KBM-7 (cell line): ENCODE measurements at regions not wholly inside any gene's neighbourhood (a gene's known extent, or its start where the extent isn't known, plus 50 kb on each side); places are given as distances from the start of the nearest gene placed in this dataset.
"Not testable (repeated sequence)": the region's sequence is repeated elsewhere in the genome, so short reads cannot be mapped to it uniquely, and the experiment has no call there.

Experiments used
- DNase-seq: peaks from one replicate; pipeline ENCODE4 v3.0.0-alpha.2; 2015
- in situ Hi-C: fragments of 300-500 bp; cut with MboI; formaldehyde crosslinking; loops from 2 replicates; pipeline ENCODE4 v1.14.3; 2020; ENCODE audit warnings: low sequenced_read_pairs, low pct_unique_long_range_greater_than_20kb, mixed read lengths

DNA sequence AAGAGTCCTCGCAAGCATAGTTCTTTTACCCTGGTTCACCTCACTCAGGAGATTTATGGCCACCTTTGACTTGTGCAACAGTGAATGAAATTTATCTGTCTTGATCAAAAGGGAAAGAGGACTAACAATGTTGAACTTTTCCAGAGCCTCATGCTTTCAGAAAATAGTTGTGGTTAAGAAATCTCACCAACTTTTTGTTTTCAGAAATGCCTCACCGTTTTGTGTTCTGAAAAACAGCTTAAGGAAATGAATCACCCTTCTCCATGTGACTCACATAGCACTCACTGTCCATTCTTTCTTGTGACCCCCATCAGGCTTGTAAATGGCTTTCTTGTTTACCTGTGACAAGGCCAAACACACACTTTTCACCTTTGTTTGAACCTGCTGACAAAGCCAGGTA lies 148.6 kb upstream of the FAM3C start:
- in situ Hi-C loops = loop anchor here (25.0 kb wide), 1 partner anchor 182 kb away; no protein-coding TSS in a partner anchor
- no peak for DNase-seq

DNA sequence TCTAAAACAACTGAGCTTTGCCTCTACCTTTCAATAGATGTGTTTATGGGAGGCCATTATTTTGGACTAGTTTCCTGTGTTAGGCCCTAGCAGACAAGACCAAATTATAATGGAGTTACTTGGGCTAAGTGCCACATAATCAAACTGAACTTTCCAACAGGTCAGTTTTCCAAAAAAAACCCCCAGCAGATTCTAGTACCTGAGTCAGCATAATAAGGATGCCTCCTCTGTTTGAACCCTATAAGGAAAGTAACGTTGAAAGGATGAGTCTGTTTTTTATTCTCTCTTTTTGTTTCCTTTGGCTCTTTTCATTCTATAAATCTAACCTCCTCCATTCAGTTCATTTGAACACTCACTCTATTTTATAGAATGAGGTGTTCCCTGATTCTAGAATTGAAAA lies 148.1 kb upstream of the FAM3C start:
- DNase-seq = no peak
- in situ Hi-C loops = loop anchor here (25.0 kb wide), 1 partner anchor 182 kb away; no protein-coding TSS in a partner anchor

GRCh38 chr7:121541457-121541856 lies 145.3 kb upstream of the FAM3C start:
- in situ Hi-C loops = loop anchor here (25.0 kb wide), 1 partner anchor 179 kb away; no protein-coding TSS in a partner anchor
- no peak for DNase-seq

- in situ Hi-C loops = loop anchor here (25.0 kb wide), 1 partner anchor 178 kb away; no protein-coding TSS in a partner anchor
- DNase-seq = no peak
Measured at GRCh38 chr7:121540138-121540537, 144.0 kb upstream of the FAM3C start.

GRCh38 chr7:121537031-121537430 lies 140.9 kb upstream of the FAM3C start:
- in situ Hi-C loops = loop anchor here (25.0 kb wide), 1 partner anchor 175 kb away; no protein-coding TSS in a partner anchor
- no peak for DNase-seq

GRCh38 chr7:121531175-121532070 lies 135.3 kb upstream of the FAM3C start:
- no peak for DNase-seq
- in situ Hi-C loops = loop anchor here (25.0 kb wide), 1 partner anchor 169 kb away; no protein-coding TSS in a partner anchor

GRCh38 chr7:121530227-121531174 lies 134.4 kb upstream of the FAM3C start:
- peak; percentile 18 for DNase-seq
- in situ Hi-C loops = loop anchor here (25.0 kb wide), 1 partner anchor 168 kb away; no protein-coding TSS in a partner anchor

GRCh38 chr7:121529003-121529402 lies 132.9 kb upstream of the FAM3C start:
- in situ Hi-C loops = loop anchor here (25.0 kb wide), 1 partner anchor 167 kb away; no protein-coding TSS in a partner anchor
- no peak for DNase-seq

- in situ Hi-C loops = loop anchor here (25.0 kb wide), 1 partner anchor 164 kb away; no protein-coding TSS in a partner anchor
- not testable (repeated sequence) for DNase-seq
Measured at GRCh38 chr7:121526210-121526609, 130.1 kb upstream of the FAM3C start.

DNA sequence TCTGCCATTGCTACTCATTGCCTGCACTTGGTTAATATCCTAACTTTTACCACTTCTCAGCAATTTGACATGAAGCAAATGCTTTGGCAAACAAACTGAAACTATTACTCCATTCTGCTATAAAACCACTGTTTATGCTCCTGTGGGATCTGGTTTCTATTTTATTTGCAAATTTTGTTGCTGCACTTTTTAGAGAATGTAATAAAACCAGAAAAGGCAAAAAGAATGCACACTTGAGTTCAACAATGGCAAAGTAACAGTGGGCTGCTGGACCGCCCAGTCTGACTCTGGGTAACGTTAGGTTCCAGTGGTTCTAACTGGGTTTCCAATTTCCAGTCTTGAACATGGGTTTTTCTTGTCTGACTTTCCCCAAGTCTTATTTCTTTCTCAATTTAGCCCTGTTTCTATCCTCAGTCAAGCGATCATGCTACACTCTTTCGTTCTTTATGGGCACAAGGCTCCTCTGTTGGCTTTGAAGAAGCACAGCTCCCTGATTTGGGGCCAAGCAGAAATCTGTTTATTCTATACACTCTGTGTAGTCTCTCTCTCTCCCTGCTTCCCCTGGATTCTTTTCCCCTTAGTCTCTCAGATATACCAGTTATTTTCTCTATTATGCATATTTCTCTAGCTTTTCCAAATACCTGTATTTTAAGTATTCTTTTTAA lies 129.2 kb upstream of the FAM3C start:
- in situ Hi-C loops = loop anchor here (25.0 kb wide), 1 partner anchor 163 kb away; no protein-coding TSS in a partner anchor
- DNase-seq = no peak

DNA sequence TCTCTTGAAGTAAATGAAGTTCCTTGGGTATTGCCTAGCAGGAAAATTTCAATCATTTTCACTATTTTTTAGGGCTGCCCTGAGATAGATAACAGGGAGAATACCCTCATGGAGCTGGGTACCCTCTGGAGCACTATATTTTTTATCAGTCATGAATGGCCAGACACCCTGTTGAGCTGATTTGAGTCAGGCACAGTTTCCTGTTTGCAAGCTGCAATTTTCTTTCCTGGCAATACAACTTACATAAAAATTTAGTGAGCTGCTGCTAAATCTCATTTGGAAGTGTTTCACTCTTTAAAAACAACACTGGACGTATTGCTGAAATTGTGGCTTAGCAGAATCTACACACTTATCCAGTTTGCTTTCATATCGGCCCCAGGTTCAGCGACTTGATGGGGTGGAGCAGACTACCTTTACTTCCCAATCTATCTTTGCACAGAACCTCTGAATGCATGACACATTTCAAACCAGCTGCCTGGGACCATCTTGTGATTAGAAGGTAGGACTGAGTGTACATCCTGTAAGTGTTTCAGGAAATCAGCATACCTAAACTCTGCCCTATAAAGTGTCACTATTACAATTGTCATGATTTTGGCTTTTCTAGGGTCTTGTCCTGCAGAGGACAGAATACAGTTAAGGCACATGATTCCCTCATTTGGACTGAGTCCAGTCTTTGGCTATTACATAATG lies 125.7 kb upstream of the FAM3C start:
- DNase-seq = no peak

DNA sequence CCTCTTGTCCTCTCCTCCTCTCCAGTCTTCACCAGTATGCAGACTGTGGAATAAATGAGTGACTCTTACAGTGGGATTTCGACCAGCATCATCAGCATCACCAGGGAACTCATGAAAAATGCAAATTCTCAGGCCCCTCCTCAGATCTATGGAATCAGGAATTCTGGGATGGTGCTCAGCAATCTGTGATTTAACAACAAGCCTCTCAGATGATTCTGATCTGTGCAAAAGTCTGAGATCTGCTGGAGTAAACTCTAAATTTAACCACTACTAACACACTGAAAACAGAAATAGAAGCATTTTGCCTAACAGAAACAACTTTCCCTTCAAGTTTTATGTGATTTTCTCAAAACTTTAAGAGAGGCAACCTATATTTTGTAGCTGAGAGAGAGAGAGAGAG lies 124.8 kb upstream of the FAM3C start:
- in situ Hi-C loops = no loop called here
- DNase-seq = no peak

More for the DNA sequence above, 125.7 kb upstream of the FAM3C start:
- in situ Hi-C loops = no loop called here

- DNase-seq = no peak
- in situ Hi-C loops = no loop called here
Measured at GRCh38 chr7:121519548-121520521, 123.7 kb upstream of the FAM3C start.

- no peak for DNase-seq
- in situ Hi-C loops = no loop called here
Measured at GRCh38 chr7:121517591-121517990, 121.5 kb upstream of the FAM3C start.

GRCh38 chr7:121516821-121517220 lies 120.7 kb upstream of the FAM3C start:
- in situ Hi-C loops = no loop called here

DNA sequence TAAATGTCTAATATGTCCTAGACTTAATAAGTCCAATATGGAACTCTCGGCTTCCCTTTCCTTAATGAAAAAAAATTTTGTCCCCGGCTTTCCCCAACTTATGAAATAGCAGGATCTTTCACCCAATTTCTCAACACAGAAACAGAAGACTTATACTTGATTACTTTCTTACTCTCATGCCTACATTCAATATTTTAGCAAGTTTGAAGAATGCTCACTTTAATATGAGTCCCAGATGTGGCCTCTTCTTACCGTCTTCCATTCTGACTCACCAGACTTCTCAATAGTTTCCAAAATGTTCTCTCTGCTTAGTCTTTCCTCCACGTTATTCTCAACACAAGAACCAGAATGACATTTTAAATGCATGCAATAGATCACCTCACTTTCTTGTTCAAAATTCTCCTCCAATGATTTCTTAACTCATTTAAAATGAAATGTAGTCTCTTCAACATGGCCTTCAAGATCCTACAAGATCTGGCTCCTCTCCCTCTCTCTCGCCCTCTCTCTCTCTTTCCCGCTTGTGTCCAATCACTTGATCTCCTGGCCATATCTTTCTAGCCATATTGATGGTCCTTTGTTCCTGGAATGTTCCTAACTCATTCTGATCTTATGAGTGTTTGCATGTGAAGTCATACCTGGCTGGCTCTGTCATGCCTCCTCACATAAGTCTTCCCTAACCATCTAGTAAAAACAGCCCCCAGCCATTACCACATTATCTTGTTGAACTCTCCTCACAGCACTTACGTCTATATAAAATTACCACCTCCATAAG lies 119.7 kb upstream of the FAM3C start:
- no peak for DNase-seq

More at GRCh38 chr7:121516821-121517220, 120.7 kb upstream of the FAM3C start:
- no peak for DNase-seq

More for the DNA sequence above, 119.7 kb upstream of the FAM3C start:
- in situ Hi-C loops = no loop called here
